ENCODE measurements at regions not wholly inside any gene's neighbourhood (a gene's known extent, or its start where the extent isn't known, plus 50 kb on each side); places are given as distances from the start of the nearest gene placed in this dataset.

GRCh38 chr5:52734557-52734956 is 53.2 kb upstream of the ITGA1 start:
- no peak for DNase-seq

DNA sequence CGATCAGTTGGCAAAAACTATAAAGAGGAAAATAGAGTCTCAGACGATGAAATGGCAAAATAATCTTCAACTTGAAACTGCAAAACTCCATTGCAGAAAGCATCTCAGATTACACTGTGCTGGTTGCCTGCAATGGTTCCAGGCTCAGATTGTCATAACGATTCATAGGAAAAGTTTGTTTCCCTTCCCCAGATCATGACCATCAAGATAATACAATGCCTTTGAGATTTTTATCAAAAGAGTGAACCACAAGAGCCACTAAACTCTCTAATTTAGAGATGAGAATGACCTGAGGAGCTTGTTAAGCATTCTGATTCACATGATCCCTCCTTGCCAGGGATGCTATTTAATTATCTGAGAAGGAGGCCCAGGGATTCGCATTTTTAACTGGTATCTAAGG is 52.6 kb upstream of the ITGA1 start:
- DNase-seq = no peak
